H1 (cell line): ENCODE measurements at regions not wholly inside any gene's neighbourhood (a gene's known extent, or its start where the extent isn't known, plus 50 kb on each side); places are given as distances from the start of the nearest gene placed in this dataset.
A peak's percentile ranks its signal among the peaks of the same experiment; 100 is the strongest.

Source experiments
- CTCF ChIA-PET: fragments of 300-600 bp; sonication (Branson Sonifier 250); formaldehyde crosslinking; loops from one replicate; lab custom pipeline; 2021; ENCODE audit not compliant: partially characterized antibody; lab: Charles Lee
- POLR2A ChIA-PET: fragments of 300-600 bp; sonication (Branson Sonifier 250); formaldehyde crosslinking; loops from one replicate; lab custom pipeline; 2021; ENCODE audit warnings: inconsistent platforms; ENCODE audit not compliant: partially characterized antibody; lab: Charles Lee
- DNase-seq, 2 experiments: peaks; one replicate each; pipeline versions ENCODE4 v3.0.0 to v3.0.0-alpha.2; 2010 to 2022; ENCODE audit warnings: low spot score in 2 of 2, low read depth in 1 of 2, mixed read lengths in 1 of 2
- FAIRE-seq: peaks from 2 replicates; lab custom pipeline; 2011; peaks lifted over from hg19 to GRCh38; lab: Jason Lieb, UNC
- H2AFZ ChIP-seq: 2 replicates; pipeline ENCODE4 v1.8.1; 2012; ENCODE audit warnings: low read length, inconsistent platforms
- H2AK5ac ChIP-seq: 2 replicates; pipeline ENCODE4 v1.6.1; 2013; ENCODE audit warnings: low read depth, low read length
- H2BK120ac ChIP-seq: replicated peaks from 2 replicates; pipeline ENCODE3; 2013; ENCODE audit warnings: low read depth, low read length, inconsistent platforms
- H2BK12ac ChIP-seq: 2 replicates; pipeline ENCODE4 v1.6.1; 2013; ENCODE audit warnings: low read depth, low read length
- H2BK15ac ChIP-seq: 2 replicates; pipeline ENCODE4 v1.6.1; 2013; ENCODE audit warnings: low read length
- H2BK20ac ChIP-seq: 2 replicates; pipeline ENCODE4 v1.6.1; 2013; ENCODE audit warnings: low read length
- H2BK5ac ChIP-seq: 2 replicates; pipeline ENCODE4 v1.6.1; 2013; ENCODE audit warnings: low read depth, low read length
- H3K14ac ChIP-seq: 2 replicates; pipeline ENCODE4 v1.6.1; 2013; ENCODE audit warnings: inconsistent platforms; ENCODE audit not compliant: insufficient read length
- H3K18ac ChIP-seq: 2 replicates; pipeline ENCODE4 v1.6.1; 2013; ENCODE audit warnings: low read length; ENCODE audit errors: extremely low read depth
- H3K23ac ChIP-seq: 2 replicates; pipeline ENCODE4 v1.6.1; 2013; ENCODE audit warnings: inconsistent platforms; ENCODE audit not compliant: insufficient read length
- H3K23me2 ChIP-seq: 2 replicates; pipeline ENCODE4 v1.6.1; 2013; ENCODE audit warnings: low read depth, low read length
- H3K27ac ChIP-seq: 2 replicates; pipeline ENCODE4 v1.6.1; 2011; ENCODE audit warnings: low read depth, low read length, inconsistent platforms
- H3K27me3 ChIP-seq, 4 experiments: replicated peaks in 1 of 4; 1 replicate in 1 of 4; 2 replicates in 3 of 4; pipeline versions ENCODE4 v1.6.1 to v1.8.1; 2011 to 2013; ENCODE audit warnings: low read length in 3 of 4, mild to moderate bottlenecking in 3 of 4, inconsistent platforms in 2 of 4, mixed read lengths in 2 of 4, moderate library complexity in 1 of 4; ENCODE audit not compliant: control insufficient read depth in 3 of 4, insufficient read depth in 3 of 4; ENCODE audit errors: extremely low read depth in 1 of 4
- H3K36me3 ChIP-seq, 4 experiments: 2 replicates each; pipeline versions ENCODE4 v1.6.1 to v1.8.1; 2011 to 2013; ENCODE audit warnings: mild to moderate bottlenecking in 4 of 4, low read length in 3 of 4, moderate library complexity in 2 of 4, control low read depth in 1 of 4, inconsistent platforms in 1 of 4; ENCODE audit not compliant: insufficient read depth in 4 of 4, control insufficient read depth in 2 of 4
- H3K4ac ChIP-seq: replicated peaks from 2 replicates; pipeline ENCODE3; 2013; ENCODE audit warnings: low read length, low read depth, mixed read lengths, inconsistent platforms; ENCODE audit not compliant: insufficient read length
- H3K4me1 ChIP-seq, 4 experiments: replicated peaks in 1 of 4; 1 replicate in 1 of 4; 2 replicates in 3 of 4; pipeline versions ENCODE4 v1.6.1 to v1.8.1; 2011 to 2013; ENCODE audit warnings: low read length in 3 of 4, inconsistent platforms in 2 of 4, mixed read lengths in 1 of 4; ENCODE audit not compliant: insufficient read depth in 4 of 4, control insufficient read depth in 3 of 4
- H3K4me2 ChIP-seq, 2 experiments: 2 replicates each; pipeline versions ENCODE4 v1.6.1 to v1.8.1; 2011 to 2013; ENCODE audit warnings: low read depth in 2 of 2, low read length in 2 of 2, control low read depth in 1 of 2, inconsistent platforms in 1 of 2, mild to moderate bottlenecking in 1 of 2; ENCODE audit not compliant: insufficient read depth in 1 of 2
- H3K4me3 ChIP-seq, 4 experiments: fragments of 200-600, 300-600 bp in 1 of 4; sonication (generic), shearing (Covaris generic), sonication (Bioruptor Twin) in 1 of 4; 2 replicates each; pipeline versions ENCODE4 v1.5.1 to v1.8.1; 2011 to 2016; ENCODE audit warnings: low read length in 4 of 4, low read depth in 3 of 4, control low read depth in 2 of 4, inconsistent platforms in 2 of 4, mild to moderate bottlenecking in 2 of 4, mixed read lengths in 1 of 4, moderate library complexity in 1 of 4; ENCODE audit not compliant: insufficient read depth in 2 of 4; ENCODE audit errors: extremely low read depth in 1 of 4
- H3K56ac ChIP-seq: replicated peaks from 2 replicates; pipeline ENCODE3; 2013; ENCODE audit warnings: low read depth, mild to moderate bottlenecking, mixed read lengths, low read length, inconsistent platforms; ENCODE audit not compliant: insufficient read length
- H3K79me1 ChIP-seq: 2 replicates; pipeline ENCODE4 v1.6.1; 2013; ENCODE audit warnings: low read depth, low read length, control low read depth
- H3K79me2 ChIP-seq, 2 experiments: 2 replicates each; pipeline versions ENCODE4 v1.6.1 to v1.8.1; 2012 to 2013; ENCODE audit warnings: low read length in 2 of 2, mild to moderate bottlenecking in 2 of 2, inconsistent platforms in 1 of 2; ENCODE audit not compliant: insufficient read depth in 2 of 2, control insufficient read depth in 1 of 2
- H3K9ac ChIP-seq, 4 experiments: replicated peaks in 1 of 4; 1 replicate in 1 of 4; 2 replicates in 3 of 4; pipeline versions ENCODE4 v1.6.1 to v1.8.1; 2011 to 2013; ENCODE audit warnings: low read depth in 3 of 4, low read length in 3 of 4, control low read depth in 2 of 4, mild to moderate bottlenecking in 2 of 4, moderate library complexity in 2 of 4, inconsistent platforms in 1 of 4; ENCODE audit errors: extremely low read depth in 1 of 4
- H3K9me3 ChIP-seq, 2 experiments: 2 replicates each; pipeline versions ENCODE4 v1.6.1 to v1.8.1; 2012 to 2013; ENCODE audit warnings: mild to moderate bottlenecking in 2 of 2, moderate library complexity in 2 of 2, control low read depth in 1 of 2, inconsistent platforms in 1 of 2, low read depth in 1 of 2, low read length in 1 of 2, mixed read lengths in 1 of 2; ENCODE audit not compliant: insufficient read depth in 2 of 2
- H4K20me1 ChIP-seq, 2 experiments: replicated peaks in 1 of 2; 2 replicates each; pipeline versions ENCODE3 to v1.8.1; 2011 to 2013; ENCODE audit warnings: inconsistent platforms in 2 of 2, low read length in 2 of 2, mild to moderate bottlenecking in 1 of 2; ENCODE audit not compliant: insufficient read depth in 2 of 2, control insufficient read depth in 1 of 2
- H4K5ac ChIP-seq: 2 replicates; pipeline ENCODE4 v1.6.1; 2013; ENCODE audit warnings: low read length, low read depth, mixed read lengths, inconsistent platforms; ENCODE audit not compliant: insufficient read length
- H4K8ac ChIP-seq: 2 replicates; pipeline ENCODE4 v1.8.0; 2013; ENCODE audit warnings: mild to moderate bottlenecking, moderate library complexity, low read length, inconsistent platforms; ENCODE audit not compliant: insufficient read depth; ENCODE audit errors: extremely low read depth
- H4K91ac ChIP-seq: replicated peaks from 2 replicates; pipeline ENCODE3; 2013; ENCODE audit warnings: low read length, mixed read lengths, inconsistent platforms; ENCODE audit not compliant: insufficient read length
- ASH2L ChIP-seq: fragments of 200-600, 300-600 bp; sonication (generic); IDR thresholded peaks from one replicate; pipeline ENCODE4 v1.7.1; 2017; ENCODE audit warnings: low read length
- HDAC2 ChIP-seq, 2 experiments: fragments of 300-600 bp in 1 of 2; sonication (generic) in 1 of 2; IDR thresholded peaks; 2 replicates each; pipeline ENCODE4 v1.6.1; 2011 to 2012; ENCODE audit warnings: low read depth in 2 of 2, low read length in 2 of 2, mild to moderate bottlenecking in 2 of 2, moderate library complexity in 2 of 2, borderline replicate concordance in 1 of 2, inconsistent platforms in 1 of 2
- MAX ChIP-seq: IDR thresholded peaks from 2 replicates; pipeline ENCODE4 v1.6.1; 2012; ENCODE audit warnings: inconsistent platforms
- RAD21 ChIP-seq, 2 experiments: IDR thresholded peaks in 1 of 2; conservative IDR thresholded peaks in 1 of 2; 2 replicates each; pipeline ENCODE4 v1.6.1; 2011; ENCODE audit warnings: low read depth in 2 of 2, low read length in 2 of 2, improper control_type of control experiment in 1 of 2, inconsistent platforms in 1 of 2, mild to moderate bottlenecking in 1 of 2, moderate library complexity in 1 of 2
- RNF2 ChIP-seq: fragments of 200-900, 300-1000 bp; sonication (generic); IDR thresholded peaks from 2 replicates; pipeline ENCODE4 v1.7.1; 2016; ENCODE audit warnings: borderline replicate concordance, low read depth, mild to moderate bottlenecking, antibody characterized with exemption, low read length; ENCODE audit not compliant: poor library complexity, severe bottlenecking; ENCODE audit errors: missing control alignments
- SP2 ChIP-seq: IDR thresholded peaks from 2 replicates; pipeline ENCODE4 v1.6.1; 2012; ENCODE audit warnings: mild to moderate bottlenecking, low read length, inconsistent platforms
- WGBS, 2 experiments: shearing (Covaris generic) in 1 of 2; methylation state at CpG; one replicate each; pipeline versions ENCODE4 v1.1.6 to v1.1.7; 2013 to 2015; ENCODE audit warnings: low lambda C conversion rate in 2 of 2, mixed read lengths in 2 of 2, inconsistent platforms in 1 of 2, low coverage in 1 of 2, missing lambda C conversion rate in 1 of 2; ENCODE audit not compliant: insufficient replicate concordance in 2 of 2, insufficient coverage in 1 of 2, insufficient read length in 1 of 2; ENCODE audit errors: extremely low coverage in 1 of 2, missing lambda C conversion rate in 1 of 2; 5-methylcytosine and 5-hydroxymethylcytosine counted together

GRCh38 chr3:6739288-6739687, 121.6 kb upstream of the GRM7 start:
- H3K14ac ChIP-seq: no peak overlapping the region
- no peak overlapping the region for H3K9ac ChIP-seq
- H4K91ac ChIP-seq: no peak overlapping the region
- H3K4me3 ChIP-seq: no peak overlapping the region
- WGBS, 2 experiments: 30% methylated on average over 3 of the region's 3 CpGs; no CpG with 5 or more reads in 1 of the 2 experiments
- no peak overlapping the region for H3K4ac ChIP-seq
- H2BK15ac ChIP-seq: no peak overlapping the region
- ChIA-PET CTCF (interaction anchor here (1.3 kb wide), 1 partner anchor 46 kb away, joined by 3 read pairs; no protein-coding TSS in a partner anchor), POLR2A (no interaction called here)
- no peak overlapping the region for H3K4me2 ChIP-seq
- no peak overlapping the region for H3K27ac ChIP-seq
- no peak overlapping the region for H2BK20ac ChIP-seq
- H3K56ac ChIP-seq: no peak overlapping the region
- no peaks in the 10 kb centered on the region for H3K79me2 ChIP-seq
- no peak for FAIRE-seq
- TF ChIP-seq RNF2 (no peak), RAD21 (IDR thresholded peaks at IDR 0.05 in 1 of 2, conservative IDR thresholded peaks at IDR 0.05 in 1 of 2; ENCODE audit: low read depth in 2 of 2, low read length in 2 of 2) (no peak; a peak in 1 of 4 replicates), HDAC2 (IDR thresholded peaks at IDR 0.05; ENCODE audit: borderline replicate concordance in 1 of 2, low read depth in 2 of 2, low read length in 2 of 2) (0 out of 4 replicates have a peak, but pooled peaks of 1 of the 2 experiments have one; percentile 41), ASH2L (no peak), SP2 (no peak), MAX (0 out of 2 replicates have a peak, but pooled peaks have one; percentile 17)
- no peak overlapping the region for H3K23ac ChIP-seq
- no peak overlapping the region for H3K18ac ChIP-seq
- H3K9me3 ChIP-seq: no peaks in the 10 kb centered on the region
- H4K20me1 ChIP-seq: no peaks in the 10 kb centered on the region
- H3K79me1 ChIP-seq: no peaks in the 10 kb centered on the region
- H2BK12ac ChIP-seq: no peak overlapping the region
- H2AK5ac ChIP-seq: no peak overlapping the region
- H3K27me3 ChIP-seq: no peaks in the 10 kb centered on the region
- peak in 1 of 2 experiments; percentile 49 for DNase-seq
- no peak overlapping the region for H4K8ac ChIP-seq
- H3K4me1 ChIP-seq: no peaks in the 10 kb centered on the region
- no peak overlapping the region for H2BK5ac ChIP-seq
- no peaks in the 10 kb centered on the region for H3K36me3 ChIP-seq
- H3K23me2 ChIP-seq: no peaks in the 10 kb centered on the region
- no peak overlapping the region for H2AFZ ChIP-seq
- H2BK120ac ChIP-seq: no peak overlapping the region
- no peak overlapping the region for H4K5ac ChIP-seq
